ENCODE measurements at regions not wholly inside any gene's neighbourhood (a gene's known extent, or its start where the extent isn't known, plus 50 kb on each side); places are given as distances from the start of the nearest gene placed in this dataset.

GRCh38 chr11:88059326-88059725, 115.9 kb downstream of the RAB38 start:
- TF ChIP-seq EP300 (IDR thresholded peaks at IDR 0.05) (no peak), CTCF (IDR thresholded peaks at IDR 0.05) (no peak), POLR2A (IDR thresholded peaks at IDR 0.05) (no peak), POLR2AphosphoS5 (IDR thresholded peaks at IDR 0.05) (no peak)

Data from gastroesophageal sphincter (tissue), 3 donors.